T-helper 1 cell (primary cell): ENCODE measurements at regions not wholly inside any gene's neighbourhood (a gene's known extent, or its start where the extent isn't known, plus 50 kb on each side); places are given as distances from the start of the nearest gene placed in this dataset.
"Not testable (repeated sequence)": the region's sequence is repeated elsewhere in the genome, so short reads cannot be mapped to it uniquely, and the experiment has no call there.

Experiments
- DNase-seq, 5 donors: peaks; one replicate each; pipeline ENCODE4 v3.0.0-alpha.2; 2012 to 2020

GRCh38 chr5:167915237-167915636, 376.2 kb upstream of the WWC1 start:
- DNase-seq, result no peak

DNA sequence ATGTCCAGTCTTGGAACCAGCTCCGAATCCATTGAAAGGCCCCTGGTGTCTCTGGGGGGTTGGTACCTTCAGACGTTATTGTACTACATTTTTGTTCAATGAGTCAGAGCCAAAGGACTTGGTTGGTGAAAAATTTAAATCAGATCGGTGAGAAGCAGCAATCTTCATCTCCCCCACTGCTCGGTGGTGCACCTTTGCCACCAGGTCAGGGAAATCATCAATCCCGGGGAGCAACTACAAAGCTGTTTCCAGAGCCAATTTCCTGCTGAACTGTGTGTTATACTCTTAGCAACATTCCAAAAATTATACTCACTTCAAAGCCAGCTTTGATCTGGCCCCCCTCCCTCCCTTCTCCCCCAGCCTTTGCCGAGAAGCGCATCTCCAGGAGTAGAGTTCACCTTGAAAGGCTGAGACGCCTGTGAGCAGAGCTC, 375.2 kb upstream of the WWC1 start:
- no peak for DNase-seq

- no peak for DNase-seq
These were observed 374.7 kb upstream of the WWC1 start for GRCh38 chr5:167916706-167917105.

- DNase-seq, result no peak
These were observed 373.1 kb upstream of the WWC1 start for GRCh38 chr5:167918184-167918812.

GRCh38 chr5:167918813-167919483, 372.5 kb upstream of the WWC1 start:
- no peak for DNase-seq

DNA sequence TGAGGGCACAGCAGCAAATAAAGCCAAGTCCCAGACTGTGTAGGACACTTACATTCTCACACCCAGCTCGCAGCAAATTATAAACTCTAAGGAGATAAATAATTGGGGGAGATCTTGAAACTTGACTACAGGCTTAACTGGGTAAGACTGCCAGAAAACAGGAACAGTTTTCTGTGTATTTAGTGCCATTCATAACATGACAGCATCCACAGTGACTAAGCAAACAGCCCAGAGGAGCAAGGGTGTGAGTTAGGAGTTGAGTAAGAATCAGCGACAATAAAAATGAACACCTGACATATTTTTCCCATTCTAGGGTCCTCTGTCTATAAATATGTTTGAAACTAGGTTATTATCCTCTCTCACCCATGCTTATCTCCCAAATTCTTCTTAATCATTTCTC, 370.9 kb upstream of the WWC1 start:
- no peak for DNase-seq

DNA sequence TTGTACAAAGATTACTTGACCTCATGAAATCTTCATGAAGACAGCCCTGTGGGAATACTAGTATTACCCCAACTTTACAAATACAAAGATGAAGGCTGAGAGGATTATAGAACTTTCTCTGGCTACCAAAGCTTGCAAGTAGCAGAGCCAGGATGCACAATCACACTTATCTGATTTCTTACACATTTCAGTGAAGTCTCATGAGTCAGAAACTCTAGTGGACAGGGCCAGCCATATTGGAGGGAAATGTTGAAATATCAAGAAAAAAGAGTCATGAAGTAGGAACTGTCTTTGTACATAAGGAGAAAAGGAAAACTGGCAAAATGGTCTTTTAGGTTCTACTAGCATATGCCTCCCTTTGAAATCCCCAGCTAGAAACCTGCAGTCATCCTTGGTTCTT, 369.6 kb upstream of the WWC1 start:
- DNase-seq, result no peak

DNA sequence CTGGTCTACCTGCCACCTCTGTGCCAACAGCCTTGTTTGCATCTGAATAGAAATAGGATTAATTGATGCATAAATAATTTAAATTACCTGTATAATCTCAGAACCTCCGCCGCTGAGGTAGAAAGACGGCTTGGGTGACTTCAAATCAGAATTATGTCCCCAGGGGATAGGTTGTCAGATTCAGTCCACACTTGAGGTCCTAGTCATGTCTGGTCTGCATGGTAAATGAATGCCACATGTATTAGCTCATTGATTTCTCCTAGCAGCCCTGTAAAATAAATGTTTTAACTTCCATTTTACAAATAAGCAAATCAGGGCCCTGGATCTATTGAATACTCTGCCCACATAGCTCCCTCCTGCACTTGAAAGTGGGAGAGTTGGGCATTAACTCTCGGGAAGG, 368.0 kb upstream of the WWC1 start:
- DNase-seq, result no peak

- no peak for DNase-seq
These were observed 361.6 kb upstream of the WWC1 start for GRCh38 chr5:167929841-167930240.

DNA sequence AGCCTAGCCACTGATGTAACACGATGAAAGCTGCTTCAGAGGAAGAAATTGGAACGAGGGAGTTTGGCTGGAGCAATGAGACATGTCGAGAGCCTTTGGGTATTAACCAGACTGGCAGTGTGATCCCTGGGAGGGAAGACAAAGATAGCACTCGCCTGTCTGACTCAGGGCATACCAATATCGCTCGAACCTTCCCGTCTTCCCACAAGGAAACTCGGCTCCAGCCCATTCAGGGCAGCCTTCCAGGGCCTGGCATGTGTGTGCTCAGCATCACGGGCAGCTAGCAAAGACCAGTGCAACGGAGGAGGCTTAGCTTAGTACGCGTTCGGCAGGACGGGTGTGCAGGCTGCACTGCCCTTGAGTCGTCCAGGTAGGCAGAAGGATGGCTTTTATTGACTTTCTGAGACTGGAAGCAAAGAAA, 356.9 kb upstream of the WWC1 start:
- DNase-seq, result no peak

- no peak for DNase-seq
These were observed 355.4 kb upstream of the WWC1 start for GRCh38 chr5:167936022-167936421.

GRCh38 chr5:167936944-167937634, 354.4 kb upstream of the WWC1 start:
- no peak for DNase-seq

- DNase-seq, result no peak
These were observed 353.8 kb upstream of the WWC1 start for GRCh38 chr5:167937635-167937998.

- no peak for DNase-seq
These were observed 351.8 kb upstream of the WWC1 start for GRCh38 chr5:167939686-167940085.

- no peak for DNase-seq
These were observed 350.5 kb upstream of the WWC1 start for GRCh38 chr5:167940911-167941310.

DNA sequence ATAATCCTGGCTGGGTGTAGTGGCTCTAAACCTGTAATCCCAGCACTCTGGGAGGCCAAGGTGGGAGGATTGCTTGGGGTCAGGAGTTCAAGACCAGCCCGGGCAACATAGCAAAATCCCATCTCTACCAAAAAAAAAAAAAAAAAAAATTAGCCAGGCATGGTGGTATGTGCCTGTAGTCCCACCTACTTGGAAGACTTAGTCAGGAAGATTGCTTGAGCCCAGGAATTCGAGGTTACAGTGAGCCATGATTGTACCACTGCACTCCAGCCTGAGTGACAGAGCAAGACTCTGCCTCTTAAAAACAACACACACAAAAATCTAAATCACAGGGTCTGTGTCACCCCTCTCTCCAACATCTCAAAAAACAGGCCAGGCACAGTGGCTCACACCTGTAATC, 349.9 kb upstream of the WWC1 start:
- DNase-seq, result not testable (repeated sequence)

GRCh38 chr5:167943343-167943742, 348.1 kb upstream of the WWC1 start:
- DNase-seq, result no peak

DNA sequence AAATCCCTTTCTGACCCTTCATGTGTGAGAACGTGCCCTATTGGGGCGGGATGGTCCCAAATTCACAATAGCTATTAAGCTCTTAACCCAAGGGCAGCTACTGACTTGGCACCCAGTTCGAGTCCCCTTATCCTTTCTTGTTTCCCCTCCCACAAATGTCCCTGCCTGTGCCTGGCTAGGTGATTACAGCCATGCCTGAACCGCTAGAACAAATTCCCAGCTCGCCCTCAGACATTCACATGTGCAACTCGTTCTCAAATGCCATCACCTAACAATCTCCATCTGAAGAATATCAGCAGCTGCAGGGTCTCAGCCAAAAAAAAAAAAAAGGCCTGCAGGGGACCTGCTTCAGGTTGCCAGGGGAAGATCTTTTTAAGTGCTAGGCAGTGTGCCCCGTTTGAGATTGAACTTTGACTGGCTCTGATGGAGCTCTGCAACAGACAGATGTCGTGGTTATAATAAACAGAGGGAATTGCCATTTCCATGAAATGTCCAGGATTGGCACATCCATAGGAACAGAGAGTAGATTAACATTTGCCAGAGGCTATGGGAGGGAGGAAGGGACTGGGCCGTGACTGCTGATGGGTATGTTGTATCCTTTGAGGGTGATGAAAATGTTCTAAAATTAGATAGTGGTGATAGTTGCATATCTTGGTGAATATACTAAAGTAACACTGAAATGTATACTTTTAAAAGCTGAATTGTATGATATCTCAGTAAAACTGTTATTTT, 347.2 kb upstream of the WWC1 start:
- DNase-seq, result no peak

- no peak for DNase-seq
These were observed 345.7 kb upstream of the WWC1 start for GRCh38 chr5:167945542-167946384.

- no peak for DNase-seq
These were observed 344.1 kb upstream of the WWC1 start for GRCh38 chr5:167947306-167947705.

DNA sequence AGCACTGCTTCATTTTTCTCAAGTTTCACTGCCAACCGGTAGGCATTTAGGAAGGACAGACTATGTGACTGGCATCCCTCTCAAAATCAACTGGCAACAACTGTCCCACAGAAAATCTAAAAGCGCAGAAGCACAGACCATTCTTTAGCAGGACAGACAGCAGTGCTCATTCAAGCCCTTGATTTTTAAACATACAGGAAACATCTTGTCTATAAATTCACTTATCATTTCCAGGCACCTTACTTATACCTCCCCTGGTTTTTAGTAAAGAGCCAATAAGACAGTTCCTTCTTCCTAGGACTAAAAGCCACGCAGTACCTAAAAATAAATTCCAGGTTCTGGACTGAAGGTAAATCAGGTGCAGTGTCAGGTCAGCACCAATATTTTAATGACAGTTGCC, 343.2 kb upstream of the WWC1 start:
- DNase-seq, result no peak

GRCh38 chr5:167949435-167949834, 342.0 kb upstream of the WWC1 start:
- no peak for DNase-seq
